BE2C (cell line): ENCODE measurements at regions not wholly inside any gene's neighbourhood (a gene's known extent, or its start where the extent isn't known, plus 50 kb on each side); places are given as distances from the start of the nearest gene placed in this dataset.

ENCODE experiments used
- DNase-seq: peaks from one replicate; pipeline ENCODE4 v3.0.0-alpha.2; 2020
- H3K27me3 ChIP-seq: fragments of 250-450 bp; sonication (Bioruptor Pico); 2 replicates; pipeline ENCODE4 v1.5.1; 2020; ENCODE audit warnings: mild to moderate bottlenecking
- H3K36me3 ChIP-seq: fragments of 250-450 bp; sonication (Bioruptor Pico); 2 replicates; pipeline ENCODE4 v1.5.1; 2020; ENCODE audit warnings: mild to moderate bottlenecking
- H3K4me1 ChIP-seq: fragments of 250-450 bp; sonication (Bioruptor Pico); 2 replicates; pipeline ENCODE4 v1.5.1; 2020
- H3K4me3 ChIP-seq: 2 replicates; pipeline ENCODE4 v1.5.1; 2011; ENCODE audit warnings: low read depth, low read length
- H3K9me3 ChIP-seq: fragments of 250-450 bp; sonication (Bioruptor Pico); 2 replicates; pipeline ENCODE4 v1.5.1; 2020
- TF ChIP-seq, protein P1 (sequence below): IDR thresholded peaks from 2 replicates; pipeline ENCODE4 v1.5.1; 2012; ENCODE audit warnings: mild to moderate bottlenecking, low read depth, low read length

DNA sequence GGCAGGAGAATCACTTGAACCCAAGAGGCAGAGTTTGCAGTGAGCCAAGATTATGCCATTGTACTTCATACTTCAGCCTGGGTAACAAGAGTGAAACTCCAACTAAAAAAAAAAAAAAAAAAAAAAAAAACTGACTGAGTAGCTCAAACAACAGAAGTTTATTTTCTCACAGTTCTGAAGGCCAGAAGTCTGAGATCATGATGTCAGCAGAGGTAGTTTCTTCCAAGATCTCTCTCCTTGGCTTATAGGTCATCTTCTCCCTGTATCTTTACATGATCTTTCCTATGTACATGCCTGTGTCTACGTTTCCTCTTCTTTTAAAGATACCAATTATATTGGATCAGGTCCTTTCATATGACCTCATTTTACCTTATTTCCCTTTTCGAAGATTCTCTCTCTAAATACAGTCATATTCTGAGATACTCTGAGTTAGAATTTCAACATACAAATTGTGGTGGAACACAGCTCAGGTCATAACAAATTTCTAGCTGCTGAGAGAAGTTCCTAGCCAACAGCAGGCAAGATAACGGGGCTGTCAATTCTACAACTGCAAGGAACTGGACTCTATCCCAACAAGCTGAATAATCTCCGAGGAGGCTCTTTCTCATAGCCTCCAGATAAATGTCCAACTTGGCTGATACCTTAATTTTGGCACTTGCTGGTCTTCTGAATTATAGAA is 187.7 kb upstream of the ADAMTS5 start:
- Histone ChIP-seq H3K4me1 (no peaks in the 10 kb centered on the region), H3K4me3 (no peak overlapping the region), H3K9me3 (no peaks in the 10 kb centered on the region), H3K27me3 (no peaks in the 10 kb centered on the region), H3K36me3 (no peaks in the 10 kb centered on the region)
- no peak for DNase-seq
- TF ChIP-seq, protein P1, sequence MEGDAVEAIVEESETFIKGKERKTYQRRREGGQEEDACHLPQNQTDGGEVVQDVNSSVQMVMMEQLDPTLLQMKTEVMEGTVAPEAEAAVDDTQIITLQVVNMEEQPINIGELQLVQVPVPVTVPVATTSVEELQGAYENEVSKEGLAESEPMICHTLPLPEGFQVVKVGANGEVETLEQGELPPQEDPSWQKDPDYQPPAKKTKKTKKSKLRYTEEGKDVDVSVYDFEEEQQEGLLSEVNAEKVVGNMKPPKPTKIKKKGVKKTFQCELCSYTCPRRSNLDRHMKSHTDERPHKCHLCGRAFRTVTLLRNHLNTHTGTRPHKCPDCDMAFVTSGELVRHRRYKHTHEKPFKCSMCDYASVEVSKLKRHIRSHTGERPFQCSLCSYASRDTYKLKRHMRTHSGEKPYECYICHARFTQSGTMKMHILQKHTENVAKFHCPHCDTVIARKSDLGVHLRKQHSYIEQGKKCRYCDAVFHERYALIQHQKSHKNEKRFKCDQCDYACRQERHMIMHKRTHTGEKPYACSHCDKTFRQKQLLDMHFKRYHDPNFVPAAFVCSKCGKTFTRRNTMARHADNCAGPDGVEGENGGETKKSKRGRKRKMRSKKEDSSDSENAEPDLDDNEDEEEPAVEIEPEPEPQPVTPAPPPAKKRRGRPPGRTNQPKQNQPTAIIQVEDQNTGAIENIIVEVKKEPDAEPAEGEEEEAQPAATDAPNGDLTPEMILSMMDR = no peak

DNA sequence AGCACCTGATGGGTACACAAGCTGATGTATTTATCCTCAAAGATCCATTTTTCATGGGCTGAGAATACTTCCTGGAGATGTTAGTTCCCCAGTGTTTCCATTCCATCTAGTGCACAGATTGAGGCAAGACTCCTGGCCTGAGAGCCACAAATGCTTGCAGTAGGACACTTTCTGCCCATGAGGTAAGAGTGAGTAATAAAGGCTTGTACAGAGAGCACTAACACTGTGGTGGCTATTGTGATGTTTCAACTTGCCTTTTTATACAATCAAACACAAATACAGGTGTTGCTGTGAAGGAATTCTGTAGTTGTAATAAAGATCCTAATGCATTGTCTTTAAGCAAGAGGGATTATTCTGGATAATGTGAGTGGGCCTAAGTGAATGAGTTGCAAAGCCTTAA is 186.1 kb upstream of the ADAMTS5 start:
- Histone ChIP-seq H3K4me3 (no peak overlapping the region), H3K36me3 (no peaks in the 10 kb centered on the region), H3K4me1 (no peaks in the 10 kb centered on the region), H3K9me3 (no peaks in the 10 kb centered on the region), H3K27me3 (no peaks in the 10 kb centered on the region)
- DNase-seq = no peak
- TF ChIP-seq, protein P1 = no peak

DNA sequence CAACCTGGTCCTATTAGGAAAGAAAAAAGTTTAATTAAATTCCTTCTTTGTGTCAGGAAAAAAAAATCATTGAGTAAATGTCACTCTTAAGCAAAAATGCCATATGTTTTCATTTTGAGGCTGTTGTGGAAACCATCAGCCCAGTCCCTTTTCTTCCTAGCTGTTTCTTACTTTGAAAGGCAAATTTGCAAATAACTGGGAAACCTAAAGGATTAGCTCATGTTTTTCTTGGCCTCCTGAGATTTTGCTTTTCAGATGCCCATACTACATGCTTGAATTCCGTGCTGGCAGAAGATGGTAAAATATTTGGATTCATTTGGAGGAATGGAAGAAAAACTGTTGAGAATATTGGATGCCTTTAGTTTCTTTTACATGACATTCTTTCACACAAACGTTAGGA is 182.1 kb upstream of the ADAMTS5 start:
- no peak overlapping the region for H3K4me3 ChIP-seq
- H3K9me3 ChIP-seq = no peaks in the 10 kb centered on the region
- no peaks in the 10 kb centered on the region for H3K4me1 ChIP-seq
- no peak for DNase-seq
- TF ChIP-seq, protein P1 = no peak
- H3K27me3 ChIP-seq = no peaks in the 10 kb centered on the region
- no peaks in the 10 kb centered on the region for H3K36me3 ChIP-seq

DNA sequence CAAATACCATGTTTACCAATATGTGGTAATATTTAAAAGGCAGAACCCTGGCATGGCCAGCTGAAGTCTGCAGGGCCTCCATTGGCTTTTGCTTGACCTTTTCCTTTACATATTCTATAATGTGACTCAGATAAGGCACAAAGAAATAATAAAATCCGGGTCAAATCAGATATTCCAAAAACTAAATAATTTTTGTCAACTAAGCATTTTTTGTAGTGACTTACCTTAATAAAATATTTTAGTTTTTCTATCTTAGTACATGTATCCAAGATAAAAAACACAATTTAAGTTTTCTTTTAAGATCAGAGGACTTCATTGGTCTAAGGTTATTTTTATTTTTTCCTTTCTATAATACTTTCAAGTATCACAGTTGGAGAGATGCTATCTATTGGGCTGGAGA is 179.4 kb upstream of the ADAMTS5 start:
- DNase-seq = no peak
- TF ChIP-seq, protein P1 = no peak
- H3K4me1 ChIP-seq = no peaks in the 10 kb centered on the region
- no peaks in the 10 kb centered on the region for H3K9me3 ChIP-seq
- no peaks in the 10 kb centered on the region for H3K36me3 ChIP-seq
- no peak overlapping the region for H3K4me3 ChIP-seq
- no peaks in the 10 kb centered on the region for H3K27me3 ChIP-seq

DNA sequence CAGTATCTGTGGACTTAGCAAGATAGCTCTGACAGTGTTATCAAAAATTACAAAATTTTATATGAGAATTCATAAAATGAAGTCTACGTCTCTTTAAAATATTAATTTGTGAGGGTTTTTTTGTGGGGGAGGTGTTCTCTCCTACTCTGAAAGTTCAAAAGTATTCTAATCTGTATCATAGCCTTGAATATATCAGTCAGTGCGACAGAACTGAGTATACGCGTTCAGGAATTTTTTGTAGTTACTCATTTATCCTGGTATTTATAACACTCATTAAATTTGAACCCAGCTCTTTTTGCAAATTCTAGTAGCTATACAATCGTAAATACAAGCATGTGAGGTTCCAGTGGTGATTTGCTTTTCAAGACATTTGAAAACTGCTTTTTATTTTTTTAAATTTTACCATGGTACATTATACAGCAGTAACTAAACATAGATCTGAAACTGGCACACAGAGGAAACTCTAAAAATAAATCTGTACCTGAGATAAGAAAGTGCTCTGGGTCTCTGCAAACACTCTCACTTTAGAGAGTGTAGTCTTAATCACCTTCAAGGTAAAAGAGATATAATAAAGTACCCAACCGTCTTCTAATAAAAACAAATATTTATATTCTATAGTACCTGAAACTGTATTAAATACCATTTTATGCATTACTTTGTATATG is 178.4 kb upstream of the ADAMTS5 start:
- H3K4me1 ChIP-seq = no peaks in the 10 kb centered on the region
- TF ChIP-seq, protein P1 = no peak
- no peaks in the 10 kb centered on the region for H3K9me3 ChIP-seq
- H3K36me3 ChIP-seq = no peaks in the 10 kb centered on the region
- H3K27me3 ChIP-seq = no peaks in the 10 kb centered on the region
- no peak for DNase-seq
- no peak overlapping the region for H3K4me3 ChIP-seq

DNA sequence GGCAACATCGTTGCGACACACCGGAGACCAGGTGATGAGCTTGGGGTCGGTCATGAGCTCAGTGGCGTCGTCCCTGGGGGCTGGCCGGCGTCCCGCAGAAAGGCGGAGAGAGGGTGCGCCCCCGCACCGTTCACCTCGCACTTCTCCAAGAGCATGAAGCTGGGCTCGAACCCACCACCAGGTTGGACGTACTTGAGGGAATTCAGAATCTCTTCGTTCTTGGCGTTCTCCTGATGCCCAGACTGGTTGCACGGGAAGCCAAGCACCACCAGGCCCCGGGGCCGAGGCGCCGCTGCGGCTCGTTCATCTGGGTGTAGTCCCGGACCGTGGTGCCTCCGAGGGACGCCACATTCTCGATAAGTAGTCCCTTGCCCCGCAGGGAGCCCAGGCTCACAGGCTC is 176.6 kb upstream of the ADAMTS5 start:
- H3K36me3 ChIP-seq = no peaks in the 10 kb centered on the region
- no peaks in the 10 kb centered on the region for H3K4me1 ChIP-seq
- no peaks in the 10 kb centered on the region for H3K27me3 ChIP-seq
- TF ChIP-seq, protein P1 = no peak
- no peaks in the 10 kb centered on the region for H3K9me3 ChIP-seq
- no peak overlapping the region for H3K4me3 ChIP-seq
- DNase-seq = no peak
